ENCODE measurements at regions not wholly inside any gene's neighbourhood (a gene's known extent, or its start where the extent isn't known, plus 50 kb on each side); places are given as distances from the start of the nearest gene placed in this dataset.
"Not testable (repeated sequence)": the region's sequence is repeated elsewhere in the genome, so short reads cannot be mapped to it uniquely, and the experiment has no call there.

DNA sequence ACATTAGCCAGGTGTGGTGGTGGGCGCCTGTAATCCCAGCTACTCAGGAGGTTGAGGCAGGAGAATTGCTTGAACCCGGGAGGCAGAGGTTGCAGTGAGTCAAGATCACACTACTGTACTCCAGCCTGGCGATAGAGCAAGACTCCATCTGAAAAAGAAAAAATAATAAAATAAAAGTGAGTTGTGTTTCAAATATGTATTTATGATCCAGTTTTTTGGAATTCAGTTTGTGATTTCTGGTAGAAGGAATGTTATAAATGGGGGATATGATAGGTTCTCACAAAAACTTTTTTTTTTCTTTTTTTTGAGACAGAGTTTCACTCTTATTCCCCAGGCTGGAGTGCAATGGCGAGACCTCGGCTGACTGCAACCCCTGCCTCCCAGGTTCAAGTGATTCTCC is 502.2 kb downstream of the SPATA31D1 start:
- H3K27me3 ChIP-seq (ENCODE audit: control insufficient read depth in 3 of 3, insufficient read depth in 3 of 3, low read length in 3 of 3); H3K4me3 ChIP-seq (ENCODE audit: low read length in 3 of 3); H3K27ac ChIP-seq (ENCODE audit: low read depth, low read length); H3K9ac ChIP-seq (ENCODE audit: low read depth in 1 of 3, low read length in 3 of 3); H3K36me3 ChIP-seq (ENCODE audit: control insufficient read depth in 3 of 3, insufficient read depth in 3 of 3, low read length in 3 of 3); H3K9me3 ChIP-seq (ENCODE audit: control insufficient read depth in 3 of 3, low read length in 3 of 3): not testable (repeated sequence)
- H3K4me1 ChIP-seq (ENCODE audit: control insufficient read depth in 3 of 3, insufficient read depth in 3 of 3, low read length in 3 of 3) = peaks cover 19 to 20% (median 19%) of the 10 kb centered on the region in 3 donors

GRCh38 chr9:82491604-82492003 is 503.0 kb downstream of the SPATA31D1 start:
- Histone ChIP-seq H3K27ac (ENCODE audit: low read depth, low read length) (no peak overlapping the region), H3K4me3 (ENCODE audit: low read length in 3 of 3) (no peak overlapping the region), H3K4me1 (ENCODE audit: control insufficient read depth in 3 of 3, insufficient read depth in 3 of 3, low read length in 3 of 3) (peaks cover 19 to 21% (median 19%) of the 10 kb centered on the region in 3 donors), H3K9ac (ENCODE audit: low read depth in 1 of 3, low read length in 3 of 3) (no peak overlapping the region), H3K27me3 (ENCODE audit: control insufficient read depth in 3 of 3, insufficient read depth in 3 of 3, low read length in 3 of 3) (peaks cover 0 to 2% (median 0%) of the 10 kb centered on the region in 3 donors), H3K36me3 (ENCODE audit: control insufficient read depth in 3 of 3, insufficient read depth in 3 of 3, low read length in 3 of 3) (no peaks in the 10 kb centered on the region), H3K9me3 (ENCODE audit: control insufficient read depth in 3 of 3, low read length in 3 of 3) (no peaks in the 10 kb centered on the region)

DNA sequence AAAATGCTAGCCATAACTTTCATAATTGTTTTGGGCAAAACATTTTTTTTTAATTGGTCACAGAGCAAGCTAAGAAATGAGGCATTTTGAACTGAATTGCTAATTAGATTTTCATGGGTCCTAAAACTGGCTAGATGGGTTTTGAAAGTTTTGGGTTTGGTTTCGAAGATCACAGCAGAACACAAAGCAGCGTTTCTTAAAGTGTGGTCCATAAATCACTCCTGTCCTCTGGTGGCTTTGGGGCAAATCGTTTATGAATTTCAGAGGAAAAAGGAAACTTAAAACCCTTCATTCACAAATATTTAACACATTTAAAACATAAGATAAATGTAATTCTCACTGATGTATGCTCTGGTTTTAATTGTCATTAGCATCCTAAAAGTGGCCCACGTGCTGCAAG is 503.7 kb downstream of the SPATA31D1 start:
- H3K4me1 ChIP-seq (ENCODE audit: control insufficient read depth in 3 of 3, insufficient read depth in 3 of 3, low read length in 3 of 3) = peaks cover 19 to 23% (median 19%) of the 10 kb centered on the region in 3 donors
- no peak overlapping the region for H3K27ac ChIP-seq (ENCODE audit: low read depth, low read length)
- H3K9ac ChIP-seq (ENCODE audit: low read depth in 1 of 3, low read length in 3 of 3) = no peak overlapping the region
- no peaks in the 10 kb centered on the region for H3K9me3 ChIP-seq (ENCODE audit: control insufficient read depth in 3 of 3, low read length in 3 of 3)
- H3K27me3 ChIP-seq (ENCODE audit: control insufficient read depth in 3 of 3, insufficient read depth in 3 of 3, low read length in 3 of 3) = peaks cover 0 to 2% (median 0%) of the 10 kb centered on the region in 3 donors
- H3K36me3 ChIP-seq (ENCODE audit: control insufficient read depth in 3 of 3, insufficient read depth in 3 of 3, low read length in 3 of 3) = no peaks in the 10 kb centered on the region
- H3K4me3 ChIP-seq (ENCODE audit: low read length in 3 of 3) = no peak overlapping the region

GRCh38 chr9:82495884-82496777 is 507.6 kb downstream of the SPATA31D1 start:
- Histone ChIP-seq H3K4me3 (ENCODE audit: low read length in 3 of 3) (no peak overlapping the region), H3K4me1 (ENCODE audit: control insufficient read depth in 3 of 3, insufficient read depth in 3 of 3, low read length in 3 of 3) (peaks cover 0 to 3% (median 0%) of the 10 kb centered on the region in 3 donors), H3K36me3 (ENCODE audit: control insufficient read depth in 3 of 3, insufficient read depth in 3 of 3, low read length in 3 of 3) (no peaks in the 10 kb centered on the region), H3K9me3 (ENCODE audit: control insufficient read depth in 3 of 3, low read length in 3 of 3) (no peaks in the 10 kb centered on the region), H3K27ac (ENCODE audit: low read depth, low read length) (no peak overlapping the region), H3K27me3 (ENCODE audit: control insufficient read depth in 3 of 3, insufficient read depth in 3 of 3, low read length in 3 of 3) (peaks cover 0 to 2% (median 0%) of the 10 kb centered on the region in 3 donors), H3K9ac (ENCODE audit: low read depth in 1 of 3, low read length in 3 of 3) (no peak overlapping the region)

DNA sequence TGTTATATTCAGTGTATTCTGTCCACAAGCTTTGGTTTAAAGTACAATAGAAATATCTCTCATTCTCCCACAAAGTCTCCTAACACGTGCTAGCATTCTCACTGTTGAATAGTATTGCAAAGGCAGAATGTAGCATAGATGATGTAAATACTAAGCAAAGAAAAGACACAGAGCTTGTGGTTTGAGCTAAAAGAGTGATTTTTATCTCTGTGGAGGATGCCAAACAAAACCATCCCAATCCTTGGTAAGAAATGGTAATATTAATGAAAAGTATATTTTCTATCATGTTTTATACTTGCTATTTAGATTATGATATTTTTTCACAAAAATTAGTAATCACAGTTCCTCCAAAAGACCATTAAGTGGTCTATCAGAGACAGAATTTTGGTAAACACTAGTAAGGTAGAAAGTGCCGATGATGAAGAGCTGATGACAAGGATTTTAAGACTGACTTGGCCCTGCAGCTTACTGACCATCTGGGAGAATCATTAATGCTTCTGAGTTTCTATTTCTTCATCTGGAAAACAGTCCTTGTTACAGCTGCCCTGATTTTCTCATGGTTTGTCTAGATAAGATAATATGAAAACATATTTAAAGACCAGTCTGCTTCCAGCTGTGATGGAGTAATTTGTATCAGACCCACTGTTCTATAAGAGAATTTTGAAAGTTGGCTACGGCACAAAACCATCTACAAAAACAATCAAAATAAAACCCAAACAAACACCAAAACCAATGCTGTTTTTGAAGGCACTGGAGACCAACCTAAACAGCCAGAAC is 510.2 kb downstream of the SPATA31D1 start:
- H3K9me3 ChIP-seq (ENCODE audit: control insufficient read depth in 3 of 3, low read length in 3 of 3) = peaks cover 0 to 2% (median 0%) of the 10 kb centered on the region in 3 donors
- H3K4me1 ChIP-seq (ENCODE audit: control insufficient read depth in 3 of 3, insufficient read depth in 3 of 3, low read length in 3 of 3) = peaks cover 0 to 3% (median 0%) of the 10 kb centered on the region in 3 donors
- H3K9ac ChIP-seq (ENCODE audit: low read depth in 1 of 3, low read length in 3 of 3) = no peak overlapping the region
- H3K4me3 ChIP-seq (ENCODE audit: low read length in 3 of 3) = no peak overlapping the region
- no peaks in the 10 kb centered on the region for H3K36me3 ChIP-seq (ENCODE audit: control insufficient read depth in 3 of 3, insufficient read depth in 3 of 3, low read length in 3 of 3)
- H3K27ac ChIP-seq (ENCODE audit: low read depth, low read length) = no peak overlapping the region
- H3K27me3 ChIP-seq (ENCODE audit: control insufficient read depth in 3 of 3, insufficient read depth in 3 of 3, low read length in 3 of 3) = peaks cover 0 to 2% (median 0%) of the 10 kb centered on the region in 3 donors

DNA sequence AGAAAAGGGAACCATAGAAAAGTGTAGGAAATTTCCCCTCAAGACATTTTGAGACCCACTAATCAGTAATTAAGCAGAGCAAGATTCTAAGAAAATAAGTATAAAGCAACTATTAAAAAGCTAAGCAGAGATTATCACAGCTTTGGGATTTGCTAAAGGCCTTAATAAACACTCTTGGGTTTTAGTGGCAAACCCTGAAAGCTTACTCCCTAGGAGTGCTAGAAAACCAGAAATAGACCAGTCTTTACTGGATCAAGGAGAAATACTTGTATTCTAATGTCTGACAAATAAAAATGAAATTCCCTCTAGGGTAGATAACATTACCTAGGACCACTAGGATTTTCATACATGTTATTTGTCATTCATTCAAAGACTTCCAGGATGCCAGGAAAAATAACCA is 510.8 kb downstream of the SPATA31D1 start:
- Histone ChIP-seq H3K9ac (ENCODE audit: low read depth in 1 of 3, low read length in 3 of 3) (no peak overlapping the region), H3K27me3 (ENCODE audit: control insufficient read depth in 3 of 3, insufficient read depth in 3 of 3, low read length in 3 of 3) (no peaks in the 10 kb centered on the region), H3K27ac (ENCODE audit: low read depth, low read length) (no peak overlapping the region), H3K36me3 (ENCODE audit: control insufficient read depth in 3 of 3, insufficient read depth in 3 of 3, low read length in 3 of 3) (no peaks in the 10 kb centered on the region), H3K9me3 (ENCODE audit: control insufficient read depth in 3 of 3, low read length in 3 of 3) (peaks cover 0 to 2% (median 0%) of the 10 kb centered on the region in 3 donors), H3K4me1 (ENCODE audit: control insufficient read depth in 3 of 3, insufficient read depth in 3 of 3, low read length in 3 of 3) (peaks cover 0 to 3% (median 0%) of the 10 kb centered on the region in 3 donors), H3K4me3 (ENCODE audit: low read length in 3 of 3) (no peak overlapping the region)

GRCh38 chr9:82504620-82505019 is 516.0 kb downstream of the SPATA31D1 start:
- H3K4me3 ChIP-seq (ENCODE audit: low read length in 3 of 3) = no peak overlapping the region
- H3K9ac ChIP-seq (ENCODE audit: low read depth in 1 of 3, low read length in 3 of 3) = no peak overlapping the region
- H3K27ac ChIP-seq (ENCODE audit: low read depth, low read length) = no peak overlapping the region
- H3K36me3 ChIP-seq (ENCODE audit: control insufficient read depth in 3 of 3, insufficient read depth in 3 of 3, low read length in 3 of 3) = no peaks in the 10 kb centered on the region
- H3K27me3 ChIP-seq (ENCODE audit: control insufficient read depth in 3 of 3, insufficient read depth in 3 of 3, low read length in 3 of 3) = no peaks in the 10 kb centered on the region
- peaks cover 0 to 2% (median 0%) of the 10 kb centered on the region in 3 donors for H3K9me3 ChIP-seq (ENCODE audit: control insufficient read depth in 3 of 3, low read length in 3 of 3)
- H3K4me1 ChIP-seq (ENCODE audit: control insufficient read depth in 3 of 3, insufficient read depth in 3 of 3, low read length in 3 of 3) = no peaks in the 10 kb centered on the region

- Histone ChIP-seq H3K9me3 (ENCODE audit: control insufficient read depth in 3 of 3, low read length in 3 of 3) (no peaks in the 10 kb centered on the region), H3K4me3 (ENCODE audit: low read length in 3 of 3) (no peak overlapping the region), H3K27me3 (ENCODE audit: control insufficient read depth in 3 of 3, insufficient read depth in 3 of 3, low read length in 3 of 3) (no peaks in the 10 kb centered on the region), H3K36me3 (ENCODE audit: control insufficient read depth in 3 of 3, insufficient read depth in 3 of 3, low read length in 3 of 3) (no peaks in the 10 kb centered on the region), H3K27ac (ENCODE audit: low read depth, low read length) (no peak overlapping the region), H3K4me1 (ENCODE audit: control insufficient read depth in 3 of 3, insufficient read depth in 3 of 3, low read length in 3 of 3) (peaks cover 0 to 11% (median 6%) of the 10 kb centered on the region in 3 donors), H3K9ac (ENCODE audit: low read depth in 1 of 3, low read length in 3 of 3) (no peak overlapping the region)
These were observed 523.1 kb downstream of the SPATA31D1 start for GRCh38 chr9:82511626-82512025.

GRCh38 chr9:82512728-82513127 is 524.2 kb downstream of the SPATA31D1 start:
- Histone ChIP-seq H3K36me3 (ENCODE audit: control insufficient read depth in 3 of 3, insufficient read depth in 3 of 3, low read length in 3 of 3) (no peaks in the 10 kb centered on the region), H3K9ac (ENCODE audit: low read depth in 1 of 3, low read length in 3 of 3) (no peak overlapping the region), H3K4me3 (ENCODE audit: low read length in 3 of 3) (no peak overlapping the region), H3K4me1 (ENCODE audit: control insufficient read depth in 3 of 3, insufficient read depth in 3 of 3, low read length in 3 of 3) (peaks cover 0 to 11% (median 6%) of the 10 kb centered on the region in 3 donors), H3K27ac (ENCODE audit: low read depth, low read length) (no peak overlapping the region), H3K27me3 (ENCODE audit: control insufficient read depth in 3 of 3, insufficient read depth in 3 of 3, low read length in 3 of 3) (no peaks in the 10 kb centered on the region), H3K9me3 (ENCODE audit: control insufficient read depth in 3 of 3, low read length in 3 of 3) (no peaks in the 10 kb centered on the region)

Measured in skeletal muscle tissue (tissue), 3 donors.